GM18511 (cell line): ENCODE measurements at regions not wholly inside any gene's neighbourhood (a gene's known extent, or its start where the extent isn't known, plus 50 kb on each side); places are given as distances from the start of the nearest gene placed in this dataset.
"Not testable (repeated sequence)": the region's sequence is repeated elsewhere in the genome, so short reads cannot be mapped to it uniquely, and the experiment has no call there.

Experiments
- ATAC-seq: cut with Tn5 transposase; IDR thresholded peaks from one replicate; pipeline ENCODE4 v1.9.1; 2021; ENCODE audit warnings: mild to moderate bottlenecking, moderate library complexity; ENCODE audit not compliant: unreplicated experiment

DNA sequence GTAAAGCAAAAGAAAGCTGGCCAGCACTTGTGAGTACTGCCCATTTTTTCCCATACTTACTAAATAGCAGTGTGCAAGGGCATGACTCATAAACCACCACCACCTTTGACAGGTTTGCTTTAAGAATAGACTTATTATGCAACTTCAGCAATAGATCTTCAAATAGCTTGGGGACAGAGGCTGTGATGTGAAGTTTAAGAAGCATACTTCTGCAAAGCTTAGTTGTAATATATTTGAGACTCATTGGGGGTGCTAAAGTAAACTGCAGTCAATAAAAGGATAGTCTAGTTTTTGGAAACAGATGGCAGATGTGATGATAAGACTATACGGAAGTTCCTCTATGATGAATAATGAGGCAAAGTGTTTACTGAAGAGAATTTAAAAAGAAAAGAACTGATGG lies 210.0 kb downstream of the PLA2G4A start:
- ATAC-seq: no peak

DNA sequence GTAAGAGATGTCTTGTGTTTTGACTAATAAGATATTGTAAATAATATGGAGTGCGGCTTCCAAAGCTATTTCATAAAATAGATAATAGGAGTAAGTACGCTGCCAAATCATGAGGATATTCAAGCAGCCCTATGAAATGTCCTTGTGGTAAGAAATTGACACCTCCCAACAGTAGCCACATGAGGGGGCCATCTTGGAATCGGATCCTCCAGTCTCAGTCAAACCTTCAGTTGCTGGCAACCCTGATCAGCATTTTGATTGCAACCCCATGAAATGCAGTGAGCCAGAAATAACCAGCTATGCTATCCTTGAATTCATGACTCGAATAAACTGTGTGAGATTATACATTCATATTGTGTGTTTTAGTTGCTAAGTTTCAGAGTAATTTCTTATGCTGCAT lies 212.4 kb downstream of the PLA2G4A start:
- ATAC-seq: no peak

DNA sequence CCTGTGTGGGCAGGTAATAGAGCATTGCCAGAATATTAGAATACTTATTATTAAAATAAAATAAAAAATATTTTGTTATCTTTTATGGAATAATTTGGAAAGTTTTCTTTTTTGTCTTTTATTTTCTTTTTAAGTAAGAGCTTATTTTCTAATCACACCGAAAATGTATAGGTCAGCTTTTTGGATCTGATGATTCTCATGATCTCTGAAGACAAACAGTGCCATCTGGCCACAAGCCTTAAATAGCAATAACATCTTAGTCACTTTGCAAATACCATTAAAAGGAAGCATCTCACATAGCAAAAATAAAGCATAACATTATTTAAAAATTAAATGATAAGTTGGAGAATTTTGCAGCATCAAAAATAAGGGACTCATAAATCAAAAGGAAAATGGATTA lies 213.8 kb downstream of the PLA2G4A start:
- no peak for ATAC-seq

DNA sequence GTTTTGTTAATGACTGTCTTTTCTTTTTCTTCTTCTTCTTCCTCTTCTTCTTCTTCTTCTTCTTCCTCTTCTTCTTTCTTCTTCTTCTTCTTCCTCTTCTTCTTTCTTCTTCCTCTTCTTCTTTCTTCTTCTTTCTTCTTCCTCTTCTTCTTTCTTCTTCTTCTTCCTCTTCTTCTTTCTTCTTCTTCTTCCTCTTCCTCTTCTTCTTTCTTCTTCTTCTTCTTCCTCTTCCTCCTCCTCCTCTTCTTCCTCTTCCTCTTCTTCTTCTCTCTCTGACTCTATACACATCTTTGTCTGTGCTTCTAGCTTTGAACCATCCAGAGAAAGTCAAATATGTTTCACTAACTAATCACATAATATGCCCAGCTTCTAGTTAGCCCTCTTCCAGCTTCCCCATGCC lies 214.7 kb downstream of the PLA2G4A start:
- not testable (repeated sequence) for ATAC-seq

DNA sequence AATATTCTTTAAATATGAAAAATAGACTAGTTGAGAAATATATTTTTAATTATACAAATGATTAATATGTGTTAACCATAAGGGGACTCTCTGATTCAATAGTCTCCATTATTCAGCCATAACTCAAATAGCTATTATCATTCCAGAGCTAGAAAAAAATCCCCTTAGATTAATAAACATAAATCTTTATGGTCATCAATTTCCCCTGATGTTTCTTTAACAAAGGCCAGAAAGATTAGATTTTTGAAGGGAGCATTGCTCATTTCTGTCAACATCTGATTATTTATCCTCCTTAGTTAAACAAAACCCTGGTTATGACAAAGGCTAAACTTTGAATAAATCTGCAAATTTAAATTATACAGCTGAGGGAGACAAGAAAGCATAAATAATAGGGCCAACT lies 215.7 kb downstream of the PLA2G4A start:
- ATAC-seq: no peak

DNA sequence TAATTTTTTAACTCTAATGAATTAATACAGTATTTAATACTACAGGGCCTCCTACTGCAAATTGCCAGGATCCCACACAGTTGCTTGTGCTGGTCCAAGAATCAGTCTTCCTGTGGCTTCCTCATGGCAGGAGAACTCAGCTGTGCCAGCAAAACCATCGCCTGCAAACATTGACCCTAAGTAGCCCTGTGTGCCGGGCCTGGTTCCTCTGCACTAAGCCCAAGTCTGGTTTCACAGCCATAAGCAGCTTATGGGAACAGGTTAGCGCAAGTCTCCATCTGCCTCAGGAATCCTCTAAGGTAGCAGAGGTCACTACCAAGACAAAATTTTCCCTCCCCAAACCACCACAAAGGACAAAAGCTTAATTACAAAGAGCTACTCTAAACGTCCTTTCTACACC lies 216.6 kb downstream of the PLA2G4A start:
- ATAC-seq: no peak

DNA sequence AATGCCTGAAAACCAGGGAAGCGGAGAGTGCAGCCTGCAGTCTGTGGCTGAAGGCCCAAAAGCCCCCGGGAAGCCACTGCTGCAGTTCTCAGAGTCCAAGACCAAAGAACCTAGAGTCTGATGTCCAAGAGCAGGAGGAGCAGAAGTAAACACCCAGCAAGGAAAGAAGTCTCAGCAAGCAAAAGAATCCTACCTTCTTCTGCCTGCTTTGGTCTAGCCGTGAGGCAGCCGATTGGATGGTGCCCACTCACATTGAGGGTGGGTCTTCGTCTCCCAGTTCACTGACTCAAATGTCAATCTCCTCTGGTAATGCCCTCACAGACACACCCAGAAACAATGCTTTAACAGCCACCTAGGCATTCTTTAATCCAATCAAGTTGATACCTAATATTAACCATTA lies 217.5 kb downstream of the PLA2G4A start:
- no peak for ATAC-seq

DNA sequence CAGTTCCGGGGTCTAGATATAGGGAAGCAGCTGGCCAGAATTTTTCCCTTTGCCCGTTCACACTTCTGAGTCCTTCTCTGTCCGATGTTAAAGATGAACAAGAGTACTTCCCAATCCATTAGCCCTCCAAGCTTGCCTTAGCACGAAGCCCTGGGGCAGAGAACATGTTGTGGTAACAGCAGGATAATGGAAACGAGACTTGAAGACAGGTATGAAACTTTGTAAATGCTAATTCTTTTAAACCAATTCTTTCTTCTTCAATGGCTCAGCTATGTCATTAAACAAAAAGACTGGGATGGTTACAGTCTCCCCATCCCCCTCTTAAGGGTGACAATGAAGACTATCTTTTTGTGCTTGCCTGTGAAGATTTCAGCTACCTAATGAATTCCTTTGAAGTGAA lies 218.5 kb downstream of the PLA2G4A start:
- no peak for ATAC-seq

DNA sequence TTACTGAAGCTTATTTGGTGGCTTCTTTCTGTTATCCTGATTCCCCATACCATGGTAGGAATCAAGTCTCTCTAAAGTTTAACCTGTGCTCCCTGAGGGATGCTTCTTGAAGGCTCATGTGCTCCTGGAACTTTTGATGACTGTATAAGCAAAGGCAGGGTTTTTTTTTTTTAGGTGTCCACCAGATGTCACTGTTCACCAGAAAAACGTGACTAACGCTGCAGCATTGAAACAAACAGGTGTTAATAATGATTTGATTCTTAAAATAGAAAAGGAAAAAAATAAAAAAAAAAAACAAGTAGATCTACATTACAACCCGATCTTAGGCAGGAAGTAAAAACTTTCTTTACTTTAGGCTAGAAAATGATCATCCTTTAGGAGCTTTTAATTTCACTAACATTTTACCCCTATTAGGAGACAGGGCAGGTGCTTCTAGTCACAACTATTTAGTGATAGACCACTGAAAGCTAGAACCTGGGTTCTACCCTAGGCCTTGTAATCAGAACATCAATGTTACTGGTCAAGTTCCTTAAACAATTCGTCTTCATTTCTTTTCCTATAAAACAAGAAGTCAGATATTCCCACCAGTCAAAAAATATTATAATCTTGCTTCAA lies 223.0 kb downstream of the PLA2G4A start:
- peak; percentile 89 for ATAC-seq

DNA sequence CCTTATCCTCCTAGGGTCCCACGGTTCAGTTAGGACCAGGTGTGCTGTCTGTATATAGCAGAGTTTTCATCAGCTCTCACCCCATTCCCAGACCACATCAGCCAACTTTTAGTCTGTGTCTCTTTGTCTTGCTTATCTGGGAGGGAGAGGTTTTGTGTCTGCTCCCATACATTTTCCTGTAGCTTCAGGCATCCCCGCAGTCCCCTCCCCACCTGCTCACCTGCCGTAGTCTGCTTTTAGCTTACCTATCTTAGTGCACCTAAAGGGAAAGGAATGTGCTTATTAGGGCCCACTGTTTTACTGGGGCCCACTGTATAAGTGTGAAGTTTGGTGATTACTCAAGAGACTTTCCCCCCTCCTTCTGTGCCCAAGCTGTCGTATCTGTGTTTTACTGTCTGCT lies 225.1 kb downstream of the PLA2G4A start:
- ATAC-seq: no peak

DNA sequence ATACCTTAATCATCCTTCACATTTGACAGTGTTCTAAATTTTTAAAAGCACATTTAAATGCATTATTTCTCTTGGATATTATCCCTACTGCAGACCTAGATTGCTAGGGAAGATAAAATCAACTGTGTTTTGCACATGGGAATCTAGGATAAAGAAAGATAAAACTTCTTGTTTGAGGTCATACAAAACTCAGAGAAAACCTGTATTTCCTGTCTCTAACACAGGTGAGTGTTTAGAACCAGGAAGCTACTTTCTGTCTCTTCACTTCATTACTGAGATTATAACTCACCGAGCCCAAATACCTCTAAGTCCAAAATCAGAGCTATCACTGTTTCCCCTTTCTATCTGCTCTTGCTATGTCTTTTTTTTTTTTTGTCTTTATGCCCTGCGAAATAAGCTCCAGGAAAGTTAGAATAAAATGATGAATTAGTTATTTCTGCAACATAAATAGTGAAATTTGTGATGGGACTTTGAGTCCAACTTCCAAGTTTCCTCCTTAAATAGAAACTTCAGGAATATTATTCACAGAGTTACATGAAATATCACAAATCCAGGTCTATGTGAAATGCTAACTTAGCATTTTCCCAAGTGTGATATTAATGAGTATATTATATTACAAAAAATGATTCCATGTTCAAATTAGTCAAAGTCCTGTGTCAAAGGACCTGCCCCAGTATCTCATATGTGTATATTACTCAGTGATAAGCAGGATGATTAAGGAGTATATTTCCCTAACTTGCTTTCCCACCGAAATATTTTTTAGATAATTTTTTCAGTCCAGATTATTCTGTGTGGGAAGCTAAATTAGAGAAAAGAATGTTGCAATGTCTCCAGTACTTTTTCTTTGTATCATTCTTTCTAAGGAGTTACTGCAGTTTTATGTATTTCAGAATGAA lies 226.4 kb downstream of the PLA2G4A start:
- no peak for ATAC-seq

DNA sequence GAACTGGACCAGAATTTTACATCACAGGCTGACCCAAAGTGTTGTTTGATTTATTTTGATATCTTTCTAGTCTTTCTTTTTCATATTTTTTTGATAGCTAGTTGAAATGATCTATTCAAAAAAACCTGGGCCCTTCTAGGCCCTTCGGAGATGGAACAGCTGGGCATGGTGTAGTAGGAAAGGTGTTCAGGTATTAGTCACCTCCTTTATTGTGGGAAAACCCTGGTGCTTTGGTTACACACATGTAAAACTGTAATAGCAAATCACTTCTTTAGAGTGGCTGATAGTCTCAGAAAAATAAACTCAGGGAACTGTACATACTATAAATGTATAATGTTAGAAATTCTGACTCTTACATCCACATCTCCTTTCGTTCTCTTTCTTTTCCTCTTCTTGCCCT lies 234.5 kb downstream of the PLA2G4A start:
- ATAC-seq: no peak

DNA sequence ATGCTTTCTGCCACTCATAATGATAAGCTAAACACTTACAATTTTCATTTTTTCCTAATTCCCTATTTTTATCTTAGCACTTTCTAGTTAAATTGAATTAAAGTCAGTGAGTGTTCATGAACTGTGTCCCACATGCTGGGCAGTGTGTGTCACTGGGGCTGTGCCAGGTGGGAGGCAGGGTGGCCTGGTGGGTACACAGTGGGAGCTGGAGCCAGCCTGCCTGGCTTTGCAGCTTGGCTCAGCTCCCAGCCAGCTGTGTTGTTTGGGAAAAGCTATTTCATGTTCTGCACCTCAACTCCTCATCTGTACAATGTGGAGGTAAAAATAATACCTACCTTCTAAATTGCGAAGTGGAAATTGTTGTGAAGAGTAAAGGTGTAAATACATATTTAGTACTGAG lies 238.4 kb downstream of the PLA2G4A start:
- ATAC-seq: no peak

DNA sequence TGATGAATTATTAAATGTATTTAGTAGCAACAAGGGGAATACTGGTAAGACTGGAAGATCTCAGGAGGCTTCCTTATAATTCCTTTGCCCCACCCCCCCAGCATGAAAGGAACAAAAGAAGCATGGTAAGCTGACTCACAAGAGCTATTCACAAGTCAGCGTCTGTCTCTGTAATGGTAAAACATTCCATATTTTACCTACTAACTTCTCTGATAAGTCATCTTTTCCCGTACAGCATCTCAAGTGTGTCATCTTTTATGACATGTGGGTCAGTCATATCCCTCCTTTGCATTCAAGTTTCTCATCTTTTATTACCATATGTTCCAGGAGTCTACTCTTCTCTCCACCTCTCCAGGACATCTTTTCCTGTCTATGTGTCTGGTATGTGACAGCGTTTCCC lies 241.3 kb downstream of the PLA2G4A start:
- ATAC-seq: no peak

DNA sequence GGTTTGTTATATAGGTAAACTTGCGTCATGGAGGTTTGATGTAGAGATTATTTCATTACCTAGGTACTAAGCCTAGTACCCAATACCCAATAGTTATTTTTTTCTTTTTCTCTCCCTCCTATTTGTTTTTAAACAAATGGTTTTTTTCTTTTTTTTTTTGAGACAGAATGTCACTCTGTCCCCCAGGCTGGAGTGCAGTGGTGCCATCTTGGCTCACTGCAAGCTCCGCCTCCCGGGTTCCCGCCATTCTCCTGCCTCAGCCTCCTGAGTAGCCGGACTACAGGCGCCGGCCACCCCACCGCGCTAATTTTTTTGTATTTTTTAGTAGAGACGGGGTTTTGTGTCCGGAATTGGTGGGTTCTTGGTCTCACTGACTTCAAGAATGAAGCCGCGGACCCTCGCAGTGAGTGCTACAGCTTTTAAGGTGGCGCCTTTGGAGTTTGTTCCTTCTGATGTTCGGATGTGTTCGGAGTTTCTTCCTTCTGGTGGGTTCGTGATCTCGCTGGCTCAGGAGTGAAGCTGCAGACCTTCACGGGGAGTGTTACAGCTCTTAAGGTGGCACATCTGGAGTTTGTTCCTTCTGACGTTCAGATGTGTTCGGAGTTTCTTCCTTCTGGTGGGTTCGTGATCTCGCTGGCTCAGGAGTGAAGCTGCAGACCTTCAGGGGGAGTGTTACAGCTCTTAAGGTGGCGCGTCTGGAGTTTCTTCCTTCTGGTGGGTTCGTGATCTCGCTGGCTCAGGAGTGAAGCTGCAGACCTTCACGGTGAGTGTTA lies 243.7 kb downstream of the PLA2G4A start:
- ATAC-seq: not testable (repeated sequence)

DNA sequence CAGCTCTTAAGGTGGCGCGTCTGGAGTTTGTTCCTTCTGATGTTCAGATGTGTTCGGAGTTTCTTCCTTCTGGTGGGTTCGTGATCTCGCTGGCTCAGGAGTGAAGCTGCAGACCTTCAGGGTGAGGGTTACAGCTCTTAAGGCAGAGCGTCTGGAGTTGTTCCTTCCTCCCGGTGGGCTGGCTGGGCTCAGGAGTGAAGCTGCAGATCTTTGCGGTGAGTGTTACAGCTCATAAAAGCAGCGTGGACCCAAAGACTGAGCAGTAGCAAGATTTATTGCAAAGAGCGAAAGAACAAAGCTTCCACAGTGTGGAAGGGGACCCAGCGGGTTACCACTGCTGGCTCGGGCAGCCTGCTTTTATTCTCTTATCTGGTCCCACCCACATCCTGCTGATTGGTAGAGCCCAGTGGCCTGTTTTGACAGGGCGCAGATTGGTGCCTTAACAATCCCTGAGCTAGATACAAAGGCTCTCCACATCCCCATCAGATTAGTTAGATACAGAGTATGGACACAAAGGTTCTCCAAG lies 244.3 kb downstream of the PLA2G4A start:
- not testable (repeated sequence) for ATAC-seq

DNA sequence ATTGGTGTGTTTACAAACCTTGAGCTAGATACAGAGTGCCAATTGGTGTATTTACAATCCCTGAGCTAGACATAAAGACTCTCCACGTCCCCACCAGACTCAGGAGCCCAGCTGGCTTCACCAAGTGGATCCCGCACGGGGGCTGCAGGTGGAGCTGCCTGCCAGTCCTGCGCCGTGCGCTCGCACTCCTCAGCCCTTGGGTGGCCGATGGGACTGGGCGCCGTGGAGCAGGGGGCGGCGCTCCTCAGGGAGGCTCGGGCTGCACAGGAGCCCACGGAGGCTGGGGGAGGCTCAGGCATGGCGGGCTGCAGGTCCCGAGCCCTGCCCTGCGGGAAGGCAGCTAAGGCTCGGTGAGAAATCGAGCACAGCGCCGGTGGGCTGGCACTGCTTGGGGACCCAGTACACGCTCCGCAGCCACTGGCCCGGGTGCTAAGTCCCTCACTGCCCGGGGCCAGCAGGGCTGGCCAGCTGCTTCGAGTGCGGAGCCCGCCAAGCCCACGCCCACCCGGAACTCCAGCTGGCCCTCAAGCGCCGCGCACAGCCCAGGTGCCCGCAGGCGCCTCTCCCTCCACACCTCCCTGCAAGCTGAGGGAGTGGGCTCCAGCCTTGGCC lies 245.0 kb downstream of the PLA2G4A start:
- not testable (repeated sequence) for ATAC-seq

DNA sequence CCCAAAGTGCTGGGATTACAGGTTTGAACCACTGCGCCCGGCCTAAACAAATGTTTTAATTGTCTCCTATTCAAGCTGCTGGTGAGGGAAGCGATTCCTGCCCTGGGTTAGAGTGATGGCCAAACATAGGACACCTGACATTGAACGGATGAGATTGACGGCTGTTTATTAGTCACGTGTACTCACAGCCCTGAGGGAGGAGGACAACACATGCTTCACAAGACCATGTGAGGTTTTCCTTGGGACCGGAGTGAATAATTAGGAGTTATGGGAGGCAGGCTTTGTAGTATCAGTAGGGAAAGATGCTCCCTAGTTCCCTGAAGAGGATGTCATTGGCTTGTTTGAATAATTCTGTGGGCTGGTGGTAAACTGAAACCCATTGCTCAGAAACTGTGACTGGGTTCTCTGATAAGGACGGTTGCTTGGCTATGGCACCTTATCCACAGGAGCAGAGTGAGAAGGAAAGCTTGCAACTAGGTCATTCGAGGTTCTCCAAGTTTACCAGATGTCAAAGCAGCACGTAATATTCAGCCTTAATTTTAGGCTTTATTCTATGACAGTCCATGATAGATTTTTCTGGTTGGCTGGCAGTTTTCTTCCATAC lies 245.8 kb downstream of the PLA2G4A start:
- no peak for ATAC-seq

DNA sequence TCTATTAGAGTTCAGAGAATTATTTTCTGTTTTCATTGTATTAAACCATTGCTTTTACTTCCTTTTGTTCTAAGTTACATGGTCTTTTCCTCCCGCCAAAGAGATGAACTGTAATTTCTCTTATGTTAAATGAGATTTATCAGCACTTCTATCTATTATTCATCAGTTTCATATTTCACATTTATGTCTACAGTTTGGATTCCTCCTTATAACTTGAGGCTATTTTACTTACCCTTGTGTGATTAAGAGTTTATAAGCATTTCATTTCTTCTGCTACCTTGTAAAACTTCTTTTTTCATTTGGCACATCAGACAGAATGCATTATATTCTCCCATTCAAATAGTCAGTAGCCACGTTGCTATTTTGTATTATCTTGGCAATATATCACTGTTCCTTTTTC lies 248.2 kb downstream of the PLA2G4A start:
- no peak for ATAC-seq

DNA sequence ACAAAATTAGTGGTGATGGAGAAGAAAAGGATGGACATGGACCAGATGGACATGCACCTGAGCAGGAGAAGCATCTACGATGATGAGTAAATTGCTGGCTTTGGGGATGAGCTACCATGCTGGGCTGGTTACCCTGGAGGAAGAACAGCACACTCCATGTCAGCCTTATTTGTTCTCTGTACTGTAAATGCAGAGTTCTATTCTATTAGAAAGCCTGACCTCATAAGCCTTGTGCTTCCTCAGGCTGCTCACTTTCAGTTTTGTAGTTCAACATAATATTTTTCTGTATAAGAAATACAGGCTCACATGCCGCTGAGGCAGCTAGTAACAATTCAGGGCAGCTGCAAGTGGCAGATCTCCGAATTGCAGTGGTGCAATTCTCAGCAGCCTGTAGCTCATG lies 249.6 kb downstream of the PLA2G4A start:
- ATAC-seq: no peak

DNA sequence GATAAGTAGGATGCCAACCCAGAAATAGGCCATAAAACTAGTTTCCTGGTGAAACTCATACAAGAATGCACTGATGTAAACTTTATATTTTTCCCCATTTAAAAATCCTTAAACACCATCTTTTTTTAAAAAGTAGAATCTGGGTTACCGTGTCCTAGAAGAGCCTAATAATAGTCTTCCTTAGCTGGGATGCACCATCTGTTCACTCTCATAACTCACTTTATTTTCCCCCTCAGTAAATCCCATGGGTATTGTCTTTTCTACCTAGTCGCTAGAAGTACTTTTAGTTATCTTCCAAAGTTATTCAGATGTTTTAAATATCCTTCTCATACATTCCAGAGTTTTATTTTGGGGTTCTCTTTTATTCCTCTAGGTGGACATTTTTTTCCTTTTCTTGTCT lies 250.2 kb downstream of the PLA2G4A start:
- ATAC-seq: no peak
